ENCODE measurements at regions not wholly inside any gene's neighbourhood (a gene's known extent, or its start where the extent isn't known, plus 50 kb on each side); places are given as distances from the start of the nearest gene placed in this dataset.
"Not testable (repeated sequence)": the region's sequence is repeated elsewhere in the genome, so short reads cannot be mapped to it uniquely, and the experiment has no call there.

- H3K4me3 ChIP-seq (replicated peaks in 1 of 2; ENCODE audit: low read depth in 2 of 2, low read length in 2 of 2), result no peak overlapping the region
- DNase-seq (ENCODE audit: low read depth in 2 of 2), result no peak
- TF ChIP-seq CTCF (IDR thresholded peaks at IDR 0.05; ENCODE audit: low read depth, low read length), result no peak
Measured at GRCh38 chr13:23107665-23108064, 73.1 kb upstream of the SGCG start.

- no peak overlapping the region for H3K4me3 ChIP-seq (replicated peaks in 1 of 2; ENCODE audit: low read depth in 2 of 2, low read length in 2 of 2)
- no peak for DNase-seq (ENCODE audit: low read depth in 2 of 2)
- no peak for TF ChIP-seq CTCF (IDR thresholded peaks at IDR 0.05; ENCODE audit: low read depth, low read length)
Measured at GRCh38 chr13:23119131-23119530, 61.6 kb upstream of the SGCG start.

- DNase-seq (ENCODE audit: low read depth in 2 of 2); H3K4me3 ChIP-seq (replicated peaks in 1 of 2; ENCODE audit: low read depth in 2 of 2, low read length in 2 of 2): not testable (repeated sequence)
Measured at GRCh38 chr13:23127540-23127939, 53.2 kb upstream of the SGCG start.

- no peak for DNase-seq (ENCODE audit: low read depth in 2 of 2)
- TF ChIP-seq CTCF (IDR thresholded peaks at IDR 0.05; ENCODE audit: low read depth, low read length), result no peak
- no peak overlapping the region for H3K4me3 ChIP-seq (replicated peaks in 1 of 2; ENCODE audit: low read depth in 2 of 2, low read length in 2 of 2)
Measured at GRCh38 chr13:23129331-23129730, 51.4 kb upstream of the SGCG start.
